IMR-90 (cell line): ENCODE measurements at regions not wholly inside any gene's neighbourhood (a gene's known extent, or its start where the extent isn't known, plus 50 kb on each side); places are given as distances from the start of the nearest gene placed in this dataset.

Experiments
- BHLHE40 ChIP-seq: fragments of 150-350 bp; IDR thresholded peaks from 2 replicates; pipeline ENCODE4 v1.6.1; 2016; ENCODE audit warnings: mild to moderate bottlenecking, low read depth, low read length
- CEBPB ChIP-seq: IDR thresholded peaks from 2 replicates; pipeline ENCODE4 v1.6.1; 2012; ENCODE audit warnings: low read depth, low read length, improper control_type of control experiment
- CTCF ChIP-seq: conservative IDR thresholded peaks from 2 replicates; pipeline ENCODE4 v1.5.1; 2012; ENCODE audit warnings: mild to moderate bottlenecking, low read depth, low read length, improper control_type of control experiment
- FOS ChIP-seq: fragments of 150-350 bp; IDR thresholded peaks from 2 replicates; pipeline ENCODE4 v1.6.1; 2016; ENCODE audit warnings: low read depth, low read length
- MAFK ChIP-seq: IDR thresholded peaks from 2 replicates; pipeline ENCODE4 v1.6.1; 2012; ENCODE audit warnings: low read depth, low read length, improper control_type of control experiment
- MAZ ChIP-seq: IDR thresholded peaks from 2 replicates; pipeline ENCODE4 v1.6.1; 2012; ENCODE audit warnings: low read depth, mild to moderate bottlenecking, low read length, improper control_type of control experiment, moderate library complexity, borderline replicate concordance
- MXI1 ChIP-seq: IDR thresholded peaks from 2 replicates; pipeline ENCODE4 v1.6.1; 2012; ENCODE audit warnings: low read depth, mild to moderate bottlenecking, low read length, moderate library complexity, borderline replicate concordance
- POLR2A ChIP-seq: IDR thresholded peaks from 2 replicates; pipeline ENCODE4 v1.6.1; 2012; ENCODE audit warnings: mild to moderate bottlenecking, low read depth, low read length
- RAD21 ChIP-seq: IDR thresholded peaks from 2 replicates; pipeline ENCODE4 v1.6.1; 2012; ENCODE audit warnings: low read length, improper control_type of control experiment
- SMC3 ChIP-seq: fragments of 150-350 bp; IDR thresholded peaks from 2 replicates; pipeline ENCODE4 v1.6.1; 2016; ENCODE audit warnings: low read depth, mild to moderate bottlenecking, antibody characterized with exemption, low read length, moderate library complexity
- TF ChIP-seq, protein P1 (sequence below): fragments of 150-350 bp; IDR thresholded peaks from 2 replicates; pipeline ENCODE4 v1.6.1; 2017; ENCODE audit warnings: mild to moderate bottlenecking, antibody characterized with exemption, low read length, low read depth

DNA sequence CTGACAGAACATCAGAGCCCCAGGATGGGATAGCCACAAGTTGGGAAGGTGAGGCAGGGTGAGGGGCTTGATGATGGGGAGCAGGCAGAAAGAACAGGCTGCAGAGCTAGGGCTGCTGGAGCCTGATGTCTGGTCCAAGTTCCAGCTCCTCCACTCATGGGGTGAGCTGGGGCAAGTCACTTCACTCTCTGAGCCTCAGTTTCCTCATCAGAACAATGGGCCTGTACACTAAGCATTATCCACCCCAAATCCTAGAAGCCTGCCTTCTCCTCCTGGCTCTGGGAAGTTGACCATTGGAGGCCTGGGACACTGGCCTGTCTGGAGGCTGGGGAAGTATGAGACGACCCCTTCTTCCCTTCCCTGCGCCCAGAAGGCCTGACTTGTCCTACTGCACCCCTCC lies 51.8 kb upstream of the PSD2 start:
- no peak for TF ChIP-seq SMC3
- no peak for TF ChIP-seq POLR2A
- TF ChIP-seq, protein P1, sequence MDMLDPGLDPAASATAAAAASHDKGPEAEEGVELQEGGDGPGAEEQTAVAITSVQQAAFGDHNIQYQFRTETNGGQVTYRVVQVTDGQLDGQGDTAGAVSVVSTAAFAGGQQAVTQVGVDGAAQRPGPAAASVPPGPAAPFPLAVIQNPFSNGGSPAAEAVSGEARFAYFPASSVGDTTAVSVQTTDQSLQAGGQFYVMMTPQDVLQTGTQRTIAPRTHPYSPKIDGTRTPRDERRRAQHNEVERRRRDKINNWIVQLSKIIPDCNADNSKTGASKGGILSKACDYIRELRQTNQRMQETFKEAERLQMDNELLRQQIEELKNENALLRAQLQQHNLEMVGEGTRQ = no peak
- no peak for TF ChIP-seq CTCF
- TF ChIP-seq MXI1 = no peak
- TF ChIP-seq RAD21 = no peak
- no peak for TF ChIP-seq MAFK
- TF ChIP-seq MAZ = no peak
- no peak for TF ChIP-seq BHLHE40
- TF ChIP-seq FOS = no peak
- TF ChIP-seq CEBPB = no peak
